ENCODE measurements at regions not wholly inside any gene's neighbourhood (a gene's known extent, or its start where the extent isn't known, plus 50 kb on each side); places are given as distances from the start of the nearest gene placed in this dataset.

DNA sequence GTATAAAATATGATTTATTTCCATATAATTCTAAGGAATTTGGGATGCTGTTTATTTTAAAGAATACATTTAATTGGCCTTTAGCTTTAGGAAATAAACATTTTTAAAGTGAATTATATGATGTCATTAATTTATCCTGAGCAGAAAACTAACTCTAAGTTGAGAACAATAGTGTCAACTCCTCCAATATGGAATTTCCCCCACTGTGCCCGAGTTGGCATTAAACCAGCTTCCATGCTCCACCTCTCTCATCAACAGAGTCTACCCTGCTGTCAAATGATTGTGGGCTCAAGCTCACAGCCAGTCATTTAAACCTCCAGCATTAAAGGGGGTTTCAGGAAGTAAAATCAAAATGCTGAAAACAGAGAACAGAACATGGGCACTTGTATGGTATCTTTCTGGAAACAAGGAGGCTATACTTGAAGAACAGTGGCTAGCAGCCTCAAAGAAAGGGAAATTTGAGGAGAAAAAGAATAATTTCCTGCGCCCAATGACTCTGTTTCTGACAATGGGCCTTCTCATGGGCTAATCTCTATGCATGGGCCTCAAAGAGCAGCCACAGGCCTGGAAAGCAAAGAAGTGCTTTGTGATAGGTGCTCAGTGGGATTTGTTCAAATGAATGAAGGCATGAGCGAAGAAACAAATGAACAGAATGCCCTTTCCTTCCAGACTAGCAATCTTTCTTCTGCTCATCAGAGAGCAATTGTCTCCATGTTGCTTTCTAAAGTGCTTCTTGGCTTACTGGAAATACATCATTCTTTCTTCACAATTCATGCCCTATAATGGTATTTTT is 252.8 kb downstream of the MTX2 start:
- Histone ChIP-seq H3K4me3 (ENCODE audit: low read length) (no peak overlapping the region), H2AFZ (ENCODE audit: low read length) (no peak overlapping the region), H3K4me2 (ENCODE audit: low read length) (no peak overlapping the region), H3F3A (ENCODE audit: low read length, unreplicated experiment) (no peaks in the 10 kb centered on the region), H3K9me3 (ENCODE audit: low read length) (no peaks in the 10 kb centered on the region), H3K9me2 (replicated peaks; ENCODE audit: low read length) (no peaks in the 10 kb centered on the region), H3K27me3 (ENCODE audit: low read length) (no peaks in the 10 kb centered on the region), H3K36me3 (ENCODE audit: low read depth, low read length) (no peaks in the 10 kb centered on the region), H4K20me1 (ENCODE audit: low read length) (no peaks in the 10 kb centered on the region), H3K79me2 (ENCODE audit: low read length) (no peaks in the 10 kb centered on the region), H3K27ac (ENCODE audit: low read length) (no peak overlapping the region), H3K9ac (ENCODE audit: low read length) (no peak overlapping the region), H3K4me1 (ENCODE audit: insufficient read depth, low read length) (no peaks in the 10 kb centered on the region)
- DNase-seq, result no peak
- no peak for ATAC-seq
- no peak for TF ChIP-seq EZH2phosphoT487 (IDR thresholded peaks at IDR 0.05; ENCODE audit: borderline replicate concordance, low read length)
- TF ChIP-seq EZH2 (IDR thresholded peaks at IDR 0.05; ENCODE audit: low read length, unreplicated experiment), result no peak
- TF ChIP-seq, protein P1, sequence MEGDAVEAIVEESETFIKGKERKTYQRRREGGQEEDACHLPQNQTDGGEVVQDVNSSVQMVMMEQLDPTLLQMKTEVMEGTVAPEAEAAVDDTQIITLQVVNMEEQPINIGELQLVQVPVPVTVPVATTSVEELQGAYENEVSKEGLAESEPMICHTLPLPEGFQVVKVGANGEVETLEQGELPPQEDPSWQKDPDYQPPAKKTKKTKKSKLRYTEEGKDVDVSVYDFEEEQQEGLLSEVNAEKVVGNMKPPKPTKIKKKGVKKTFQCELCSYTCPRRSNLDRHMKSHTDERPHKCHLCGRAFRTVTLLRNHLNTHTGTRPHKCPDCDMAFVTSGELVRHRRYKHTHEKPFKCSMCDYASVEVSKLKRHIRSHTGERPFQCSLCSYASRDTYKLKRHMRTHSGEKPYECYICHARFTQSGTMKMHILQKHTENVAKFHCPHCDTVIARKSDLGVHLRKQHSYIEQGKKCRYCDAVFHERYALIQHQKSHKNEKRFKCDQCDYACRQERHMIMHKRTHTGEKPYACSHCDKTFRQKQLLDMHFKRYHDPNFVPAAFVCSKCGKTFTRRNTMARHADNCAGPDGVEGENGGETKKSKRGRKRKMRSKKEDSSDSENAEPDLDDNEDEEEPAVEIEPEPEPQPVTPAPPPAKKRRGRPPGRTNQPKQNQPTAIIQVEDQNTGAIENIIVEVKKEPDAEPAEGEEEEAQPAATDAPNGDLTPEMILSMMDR (conservative IDR thresholded peaks at IDR 0.05; ENCODE audit: low read depth, low read length), result no peak
- CTCF ChIA-PET, result no interaction called here
- POLR2A ChIA-PET (ENCODE audit: unreplicated experiment), result no interaction called here
- no TSS peak for BruUV-seq (replicated peaks)
- intact Hi-C loops (cut with micrococcal nuclease), result no loop called here

DNA sequence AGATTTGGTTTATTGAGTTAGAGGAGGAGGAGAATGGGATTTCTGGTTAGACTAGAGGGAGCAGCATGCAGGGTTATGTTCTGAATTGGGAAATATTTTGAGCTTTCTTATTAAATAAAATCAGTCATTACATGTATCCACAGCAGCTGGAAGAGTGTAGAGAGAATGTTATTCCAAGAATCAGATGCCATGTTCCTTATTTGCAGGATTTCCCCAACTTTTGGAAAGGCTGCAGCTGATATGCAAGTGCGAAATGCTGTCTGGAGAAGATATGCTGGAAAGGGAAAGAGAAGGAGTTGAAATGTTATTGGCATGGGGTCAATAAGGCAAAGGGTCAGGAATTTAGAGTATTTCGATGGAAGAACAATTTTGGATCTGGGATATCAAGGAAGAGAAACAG is 255.8 kb downstream of the MTX2 start:
- Histone ChIP-seq H3K9ac (ENCODE audit: low read length) (no peak overlapping the region), H3F3A (ENCODE audit: low read length, unreplicated experiment) (no peaks in the 10 kb centered on the region), H3K9me3 (ENCODE audit: low read length) (no peaks in the 10 kb centered on the region), H3K27ac (ENCODE audit: low read length) (no peak overlapping the region), H3K79me2 (ENCODE audit: low read length) (no peaks in the 10 kb centered on the region), H3K4me2 (ENCODE audit: low read length) (no peak overlapping the region), H4K20me1 (ENCODE audit: low read length) (no peaks in the 10 kb centered on the region), H3K4me3 (ENCODE audit: low read length) (no peak overlapping the region), H3K36me3 (ENCODE audit: low read depth, low read length) (no peaks in the 10 kb centered on the region), H3K9me2 (replicated peaks; ENCODE audit: low read length) (no peaks in the 10 kb centered on the region), H2AFZ (ENCODE audit: low read length) (no peak overlapping the region), H3K27me3 (ENCODE audit: low read length) (no peaks in the 10 kb centered on the region), H3K4me1 (ENCODE audit: insufficient read depth, low read length) (no peaks in the 10 kb centered on the region)
- ATAC-seq, result no peak
- no TSS peak for BruUV-seq (replicated peaks)
- DNase-seq, result no peak
- POLR2A ChIA-PET (ENCODE audit: unreplicated experiment), result interaction anchor here (0.6 kb wide), 1 partner anchor 10 kb away, joined by 3 read pairs; no protein-coding TSS in a partner anchor
- TF ChIP-seq EZH2 (IDR thresholded peaks at IDR 0.05; ENCODE audit: low read length, unreplicated experiment), result no peak
- TF ChIP-seq, protein P1 (conservative IDR thresholded peaks at IDR 0.05; ENCODE audit: low read depth, low read length), result no peak
- no peak for TF ChIP-seq EZH2phosphoT487 (IDR thresholded peaks at IDR 0.05; ENCODE audit: borderline replicate concordance, low read length)
- intact Hi-C loops (cut with micrococcal nuclease), result no loop called here
- CTCF ChIA-PET, result no interaction called here
